Esophagus squamous epithelium (tissue), 4 donors: ENCODE measurements at regions not wholly inside any gene's neighbourhood (a gene's known extent, or its start where the extent isn't known, plus 50 kb on each side); places are given as distances from the start of the nearest gene placed in this dataset.

Experiments
- POLR2A ChIP-seq, 4 donors: fragments of 450-650 bp; IDR thresholded peaks; one replicate each; pipeline ENCODE4 v1.6.1; 2017; ENCODE audit warnings: antibody characterized with exemption in 4 of 4, mild to moderate bottlenecking in 4 of 4, moderate library complexity in 3 of 4
- TF ChIP-seq, protein P1 (sequence below), 6 experiments: fragments of 450-650 bp in 4 of 6; fragments of 200-600 bp in 2 of 6; sonication (generic) in 2 of 6; IDR thresholded peaks; one replicate each; pipeline ENCODE4 v1.5.1; 2016 to 2019; ENCODE audit warnings: antibody characterized with exemption in 6 of 6, mild to moderate bottlenecking in 4 of 6, moderate library complexity in 4 of 6

- TF ChIP-seq POLR2A (IDR thresholded peaks at IDR 0.05), result no peak
- TF ChIP-seq, protein P1, sequence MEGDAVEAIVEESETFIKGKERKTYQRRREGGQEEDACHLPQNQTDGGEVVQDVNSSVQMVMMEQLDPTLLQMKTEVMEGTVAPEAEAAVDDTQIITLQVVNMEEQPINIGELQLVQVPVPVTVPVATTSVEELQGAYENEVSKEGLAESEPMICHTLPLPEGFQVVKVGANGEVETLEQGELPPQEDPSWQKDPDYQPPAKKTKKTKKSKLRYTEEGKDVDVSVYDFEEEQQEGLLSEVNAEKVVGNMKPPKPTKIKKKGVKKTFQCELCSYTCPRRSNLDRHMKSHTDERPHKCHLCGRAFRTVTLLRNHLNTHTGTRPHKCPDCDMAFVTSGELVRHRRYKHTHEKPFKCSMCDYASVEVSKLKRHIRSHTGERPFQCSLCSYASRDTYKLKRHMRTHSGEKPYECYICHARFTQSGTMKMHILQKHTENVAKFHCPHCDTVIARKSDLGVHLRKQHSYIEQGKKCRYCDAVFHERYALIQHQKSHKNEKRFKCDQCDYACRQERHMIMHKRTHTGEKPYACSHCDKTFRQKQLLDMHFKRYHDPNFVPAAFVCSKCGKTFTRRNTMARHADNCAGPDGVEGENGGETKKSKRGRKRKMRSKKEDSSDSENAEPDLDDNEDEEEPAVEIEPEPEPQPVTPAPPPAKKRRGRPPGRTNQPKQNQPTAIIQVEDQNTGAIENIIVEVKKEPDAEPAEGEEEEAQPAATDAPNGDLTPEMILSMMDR (IDR thresholded peaks at IDR 0.05), result no peak
These were observed 275.7 kb upstream of the DAB2 start for GRCh38 chr5:39700523-39700922.
